ENCODE measurements at regions not wholly inside any gene's neighbourhood (a gene's known extent, or its start where the extent isn't known, plus 50 kb on each side); places are given as distances from the start of the nearest gene placed in this dataset.

DNA sequence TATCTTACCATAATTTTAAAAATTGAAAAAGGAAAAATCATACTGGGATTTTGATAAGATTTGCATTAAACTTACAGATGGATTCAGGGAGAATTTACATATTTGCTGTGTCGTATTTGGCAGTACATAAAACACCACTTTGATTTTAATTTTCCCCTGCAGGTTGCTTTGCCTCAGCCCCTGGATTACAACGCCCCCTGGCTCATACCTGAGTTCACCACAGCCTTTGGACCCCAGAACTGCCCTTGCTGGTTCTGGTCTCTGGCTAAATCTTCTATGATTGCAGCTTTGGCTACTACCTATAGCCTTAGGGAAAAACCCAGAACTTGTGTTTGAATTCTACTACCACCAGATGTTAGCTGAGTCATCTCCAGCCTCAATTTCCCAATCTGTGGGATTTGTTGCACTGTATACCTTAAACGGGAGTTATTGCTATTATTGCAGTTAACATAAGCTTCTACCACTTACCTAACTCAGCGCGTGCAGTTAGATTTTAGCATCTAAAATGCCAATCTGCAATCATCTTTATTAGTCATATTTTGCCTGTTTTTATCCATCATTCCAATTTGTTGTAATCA is 315.7 kb upstream of the GADL1 start:
- no peaks in the 10 kb centered on the region for H3K27me3 Mint-ChIP-seq
- POLR2A ChIA-PET = no interaction called here
- TF ChIP-seq, protein P1, sequence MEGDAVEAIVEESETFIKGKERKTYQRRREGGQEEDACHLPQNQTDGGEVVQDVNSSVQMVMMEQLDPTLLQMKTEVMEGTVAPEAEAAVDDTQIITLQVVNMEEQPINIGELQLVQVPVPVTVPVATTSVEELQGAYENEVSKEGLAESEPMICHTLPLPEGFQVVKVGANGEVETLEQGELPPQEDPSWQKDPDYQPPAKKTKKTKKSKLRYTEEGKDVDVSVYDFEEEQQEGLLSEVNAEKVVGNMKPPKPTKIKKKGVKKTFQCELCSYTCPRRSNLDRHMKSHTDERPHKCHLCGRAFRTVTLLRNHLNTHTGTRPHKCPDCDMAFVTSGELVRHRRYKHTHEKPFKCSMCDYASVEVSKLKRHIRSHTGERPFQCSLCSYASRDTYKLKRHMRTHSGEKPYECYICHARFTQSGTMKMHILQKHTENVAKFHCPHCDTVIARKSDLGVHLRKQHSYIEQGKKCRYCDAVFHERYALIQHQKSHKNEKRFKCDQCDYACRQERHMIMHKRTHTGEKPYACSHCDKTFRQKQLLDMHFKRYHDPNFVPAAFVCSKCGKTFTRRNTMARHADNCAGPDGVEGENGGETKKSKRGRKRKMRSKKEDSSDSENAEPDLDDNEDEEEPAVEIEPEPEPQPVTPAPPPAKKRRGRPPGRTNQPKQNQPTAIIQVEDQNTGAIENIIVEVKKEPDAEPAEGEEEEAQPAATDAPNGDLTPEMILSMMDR (IDR thresholded peaks at IDR 0.05) = no peak
- H3K4me1 Mint-ChIP-seq (ENCODE audit: low read depth) = peaks cover 47% of the 10 kb centered on the region
- intact Hi-C loops (cut with micrococcal nuclease) = loop anchor here (10.0 kb wide), 1 partner anchor 325 kb away; the partner anchor contains the start of gene STT3B
- peaks cover 7% of the 10 kb centered on the region for H3K9me3 Mint-ChIP-seq
- no peak overlapping the region for H3K4me3 Mint-ChIP-seq
- CTCF ChIA-PET = no interaction called here
- DNase-seq (no peak), ATAC-seq (no peak)
- peaks cover 2% of the 10 kb centered on the region for H3K36me3 Mint-ChIP-seq (ENCODE audit: low read depth)
- H3K27ac Mint-ChIP-seq = no peak overlapping the region

DNA sequence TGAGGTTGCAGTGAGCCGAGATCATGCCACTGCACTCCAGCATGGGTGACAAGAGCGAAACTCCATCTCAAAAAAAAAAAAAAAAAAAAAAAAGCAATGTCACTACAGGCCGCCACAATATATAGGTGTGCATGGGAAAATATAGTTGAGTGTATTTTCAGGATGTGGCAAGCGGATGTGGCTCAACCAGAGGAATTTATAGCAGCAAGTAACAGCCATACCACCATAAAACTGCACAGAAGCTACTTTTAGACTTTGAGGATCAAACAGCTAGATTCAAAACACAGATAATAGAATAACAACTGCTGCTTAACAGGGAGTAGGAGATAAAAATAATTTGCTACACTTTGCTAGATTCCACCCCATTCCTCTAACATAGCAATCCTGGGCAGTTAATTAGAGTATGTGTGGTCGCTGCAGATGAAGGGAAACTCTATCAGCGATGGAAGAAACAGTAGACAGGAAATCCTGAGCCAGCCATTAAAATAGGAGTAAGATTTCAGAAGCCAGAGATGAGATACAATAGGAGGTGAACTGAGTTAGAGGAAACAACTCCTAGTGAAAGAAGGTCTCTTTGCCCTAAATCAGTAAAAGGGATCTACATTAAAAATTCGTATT is 318.7 kb upstream of the STT3B start:
- peak; percentile 40 for ATAC-seq
- H3K4me1 Mint-ChIP-seq (ENCODE audit: low read depth) = peaks cover 74% of the 10 kb centered on the region
- intact Hi-C loops (cut with micrococcal nuclease) = loop anchor here (10.0 kb wide), 1 partner anchor 321 kb away; the partner anchor contains the start of gene STT3B

GRCh38 chr3:31218082-31218481 is 314.6 kb upstream of the STT3B start:
- peak; percentile 65 for ATAC-seq
- intact Hi-C loops (cut with micrococcal nuclease) = loop anchor here (2.0 to 10.0 kb wide), 2 partner anchors 35 to 317 kb away; partner anchors contain the start of gene STT3B
- peaks cover 4% of the 10 kb centered on the region for H3K9me3 Mint-ChIP-seq
- ChIA-PET POLR2A (interaction anchor here (0.6 to 1.0 kb wide), 5 partner anchors 9 to 315 kb away, joined by 3 to 4 read pairs (median 3); partner anchors contain the start of gene STT3B), CTCF (interaction anchor here (1.4 kb wide), 1 partner anchor 10 kb away, joined by 6 read pairs; no protein-coding TSS in a partner anchor)
- H3K4me3 Mint-ChIP-seq = no peak overlapping the region
- H3K36me3 Mint-ChIP-seq (ENCODE audit: low read depth) = peaks cover 2% of the 10 kb centered on the region
- H3K27me3 Mint-ChIP-seq = no peaks in the 10 kb centered on the region
- H3K27ac Mint-ChIP-seq = no peak overlapping the region
- peaks cover 76% of the 10 kb centered on the region for H3K4me1 Mint-ChIP-seq (ENCODE audit: low read depth)
- no peak for DNase-seq
- TF ChIP-seq, protein P1 (IDR thresholded peaks at IDR 0.05) = no peak

More for the DNA sequence above, 318.7 kb upstream of the STT3B start:
- Mint-ChIP-seq H3K27ac (peak overlapping the region; percentile 71), H3K27me3 (no peaks in the 10 kb centered on the region), H3K4me3 (peak overlapping the region; percentile 20), H3K36me3 (ENCODE audit: low read depth) (no peaks in the 10 kb centered on the region), H3K9me3 (no peaks in the 10 kb centered on the region)
- POLR2A ChIA-PET = no interaction called here
- TF ChIP-seq, protein P1 (IDR thresholded peaks at IDR 0.05) = no peak
- peak; percentile 53 for DNase-seq
- CTCF ChIA-PET = no interaction called here

- POLR2A ChIA-PET = interaction anchor here (1.0 to 1.3 kb wide), 3 partner anchors 16 to 33 kb away, joined by 3 to 5 read pairs (median 3); no protein-coding TSS in a partner anchor
- Mint-ChIP-seq H3K4me1 (ENCODE audit: low read depth) (peaks cover 74% of the 10 kb centered on the region), H3K27ac (no peak overlapping the region), H3K27me3 (no peaks in the 10 kb centered on the region), H3K4me3 (no peak overlapping the region), H3K9me3 (peaks cover 4% of the 10 kb centered on the region), H3K36me3 (ENCODE audit: low read depth) (peaks cover 2% of the 10 kb centered on the region)
- no peak for DNase-seq
- CTCF ChIA-PET = interaction anchor here (1.4 kb wide), 1 partner anchor 8 kb away, joined by 6 read pairs; no protein-coding TSS in a partner anchor
- no peak for ATAC-seq
- TF ChIP-seq, protein P1 (IDR thresholded peaks at IDR 0.05) = no peak
- intact Hi-C loops (cut with micrococcal nuclease) = loop anchor here (2.0 to 10.0 kb wide), 2 partner anchors 34 to 316 kb away; partner anchors contain the start of gene STT3B
These were observed 313.4 kb upstream of the STT3B start for GRCh38 chr3:31219131-31219843.
